ENCODE measurements at regions not wholly inside any gene's neighbourhood (a gene's known extent, or its start where the extent isn't known, plus 50 kb on each side); places are given as distances from the start of the nearest gene placed in this dataset.

GRCh38 chr6:40725390-40725789 is 138.2 kb upstream of the LRFN2 start:
- Histone ChIP-seq H3K4me1 (ENCODE audit: control insufficient read depth, extremely low read depth, insufficient read depth, low read length) (peaks cover 6% of the 10 kb centered on the region), H4K20me1 (replicated peaks; ENCODE audit: control insufficient read depth, extremely low read depth, insufficient read depth, low read length) (no peaks in the 10 kb centered on the region), H3K9ac (replicated peaks; ENCODE audit: extremely low read depth, insufficient read depth, low read length) (no peak overlapping the region), H3K9me3 (replicated peaks; ENCODE audit: control insufficient read depth, insufficient read depth, low read length) (no peaks in the 10 kb centered on the region), H3K4me2 (ENCODE audit: insufficient read depth, low read length) (no peak overlapping the region), H3K9me1 (replicated peaks; ENCODE audit: control insufficient read depth, extremely low read depth, insufficient read depth, low read length) (no peaks in the 10 kb centered on the region), H3K27ac (ENCODE audit: insufficient read depth, low read depth, low read length) (no peak overlapping the region), H3K36me3 (ENCODE audit: control insufficient read depth in 2 of 2, extremely low read depth in 1 of 2, insufficient read depth in 2 of 2, low read length in 2 of 2) (no peaks in the 10 kb centered on the region), H3K79me2 (ENCODE audit: control insufficient read depth, insufficient read depth, low read length) (no peaks in the 10 kb centered on the region), H3K27me3 (ENCODE audit: control insufficient read depth in 2 of 2, insufficient read depth in 2 of 2, low read length in 2 of 2) (no peaks in the 10 kb centered on the region), H2AFZ (ENCODE audit: low read depth, low read length) (no peak overlapping the region), H3K4me3 (replicated peaks in 1 of 3; ENCODE audit: insufficient read depth in 1 of 3, low read depth in 1 of 3, low read length in 3 of 3) (no peak overlapping the region)
- DNase-seq (ENCODE audit: low read depth, low spot score) (no peak), FAIRE-seq (no peak)
- POLR2A ChIA-PET: no interaction called here
- no TSS peak for BruUV-seq (replicated peaks)
- dilution Hi-C loops (cut with MboI; ENCODE audit: extremely low pct_ligation_motif_present, low sequenced_read_pairs): no loop called here
- TF ChIP-seq POLR2A (IDR thresholded peaks at IDR 0.05; ENCODE audit: low read depth, low read length) (no peak), MYC (IDR thresholded peaks at IDR 0.05; ENCODE audit: low read depth, low read length) (no peak), JUN (IDR thresholded peaks at IDR 0.05; ENCODE audit: borderline replicate concordance, insufficient read depth, insufficient read length, low read depth) (no peak), POLR2AphosphoS5 (IDR thresholded peaks at IDR 0.05; ENCODE audit: insufficient read depth, low read depth, low read length) (no peak), CTCF (IDR thresholded peaks at IDR 0.05; ENCODE audit: extremely low read depth in 1 of 2, insufficient read depth in 1 of 2, low read depth in 1 of 2, low read length in 2 of 2) (no peak)
- CTCF ChIA-PET: no interaction called here
- intact Hi-C loops (cut with micrococcal nuclease): no loop called here

- FAIRE-seq: no peak
- no peak for DNase-seq (ENCODE audit: low read depth, low spot score)
- no TSS peak for BruUV-seq (replicated peaks)
- intact Hi-C loops (cut with micrococcal nuclease): no loop called here
- Histone ChIP-seq H3K27ac (ENCODE audit: insufficient read depth, low read depth, low read length) (no peak overlapping the region), H4K20me1 (replicated peaks; ENCODE audit: control insufficient read depth, extremely low read depth, insufficient read depth, low read length) (no peaks in the 10 kb centered on the region), H3K9me1 (replicated peaks; ENCODE audit: control insufficient read depth, extremely low read depth, insufficient read depth, low read length) (no peaks in the 10 kb centered on the region), H3K36me3 (ENCODE audit: control insufficient read depth in 2 of 2, extremely low read depth in 1 of 2, insufficient read depth in 2 of 2, low read length in 2 of 2) (no peaks in the 10 kb centered on the region), H3K4me3 (replicated peaks in 1 of 3; ENCODE audit: insufficient read depth in 1 of 3, low read depth in 1 of 3, low read length in 3 of 3) (no peak overlapping the region), H3K4me1 (ENCODE audit: control insufficient read depth, extremely low read depth, insufficient read depth, low read length) (peaks cover 7% of the 10 kb centered on the region), H3K27me3 (ENCODE audit: control insufficient read depth in 2 of 2, insufficient read depth in 2 of 2, low read length in 2 of 2) (no peaks in the 10 kb centered on the region), H3K79me2 (ENCODE audit: control insufficient read depth, insufficient read depth, low read length) (no peaks in the 10 kb centered on the region), H3K9ac (replicated peaks; ENCODE audit: extremely low read depth, insufficient read depth, low read length) (no peak overlapping the region), H3K4me2 (ENCODE audit: insufficient read depth, low read length) (no peak overlapping the region), H2AFZ (ENCODE audit: low read depth, low read length) (no peak overlapping the region), H3K9me3 (replicated peaks; ENCODE audit: control insufficient read depth, insufficient read depth, low read length) (no peaks in the 10 kb centered on the region)
- CTCF ChIA-PET: no interaction called here
- POLR2A ChIA-PET: no interaction called here
- dilution Hi-C loops (cut with MboI; ENCODE audit: extremely low pct_ligation_motif_present, low sequenced_read_pairs): no loop called here
- TF ChIP-seq GATA2 (IDR thresholded peaks at IDR 0.05; ENCODE audit: insufficient read depth, insufficient read length, low read depth, low read length): no peak
- no peak for TF ChIP-seq MAX (IDR thresholded peaks at IDR 0.05; ENCODE audit: insufficient read depth, insufficient read length)
- TF ChIP-seq POLR2AphosphoS5 (IDR thresholded peaks at IDR 0.05; ENCODE audit: insufficient read depth, low read depth, low read length): no peak
- no peak for TF ChIP-seq POLR2A (IDR thresholded peaks at IDR 0.05; ENCODE audit: low read depth, low read length)
- TF ChIP-seq EZH2 (IDR thresholded peaks at IDR 0.05; ENCODE audit: borderline replicate concordance, low read depth, low read length, severe bottlenecking): no peak
- TF ChIP-seq CTCF (IDR thresholded peaks at IDR 0.05; ENCODE audit: extremely low read depth in 1 of 2, insufficient read depth in 1 of 2, low read depth in 1 of 2, low read length in 2 of 2): no peak
- TF ChIP-seq MYC (IDR thresholded peaks at IDR 0.05; ENCODE audit: low read depth, low read length): no peak
- no peak for TF ChIP-seq FOS (IDR thresholded peaks at IDR 0.05; ENCODE audit: borderline replicate concordance, insufficient read depth, low read length)
- no peak for TF ChIP-seq JUN (IDR thresholded peaks at IDR 0.05; ENCODE audit: borderline replicate concordance, insufficient read depth, insufficient read length, low read depth)
Observed at GRCh38 chr6:40724886-40725285, 137.7 kb upstream of the LRFN2 start.
